ENCODE measurements at regions not wholly inside any gene's neighbourhood (a gene's known extent, or its start where the extent isn't known, plus 50 kb on each side); places are given as distances from the start of the nearest gene placed in this dataset.
"Not testable (repeated sequence)": the region's sequence is repeated elsewhere in the genome, so short reads cannot be mapped to it uniquely, and the experiment has no call there.

- DNase-seq = no peak
These were observed 107.1 kb upstream of the GSE1 start for GRCh38 chr16:85505794-85506634.

DNA sequence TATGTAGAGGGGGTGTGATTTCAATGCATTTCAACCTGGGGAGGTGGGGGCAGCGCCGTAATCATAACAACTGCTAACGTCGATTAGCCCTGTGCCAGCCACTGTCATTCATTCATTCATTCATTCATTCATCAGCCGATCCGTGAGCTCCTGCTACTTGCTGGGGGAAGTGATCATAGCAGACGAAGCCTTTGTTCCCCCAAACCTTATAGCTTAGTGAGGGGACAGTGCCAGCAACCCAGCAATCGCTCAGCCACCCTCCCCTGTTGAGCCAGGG, 106.5 kb upstream of the GSE1 start:
- no peak for DNase-seq

GRCh38 chr16:85507342-85507741, 105.8 kb upstream of the GSE1 start:
- no peak for DNase-seq

DNA sequence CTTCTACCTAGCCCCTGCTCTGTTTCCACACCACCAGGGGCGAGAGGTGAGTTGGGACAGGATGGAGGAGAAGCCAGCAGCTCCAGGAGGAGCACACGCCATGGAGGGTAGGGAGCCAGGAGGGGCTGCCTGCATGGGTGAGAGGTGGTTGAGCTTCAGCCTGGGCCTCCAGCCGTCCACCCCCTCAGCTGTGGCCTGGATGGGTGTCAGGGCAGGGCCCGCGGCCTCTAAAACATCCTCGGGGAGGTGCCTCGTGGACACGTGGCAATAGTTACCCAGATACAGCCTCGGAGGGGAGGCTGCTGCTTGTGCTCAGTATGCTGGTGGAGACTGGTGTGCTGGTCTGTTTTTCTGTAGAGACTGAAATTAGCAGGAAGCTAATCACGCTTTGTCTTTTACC, 104.7 kb upstream of the GSE1 start:
- DNase-seq = no peak

- no peak for DNase-seq
These were observed 104.1 kb upstream of the GSE1 start for GRCh38 chr16:85508993-85509392.

DNA sequence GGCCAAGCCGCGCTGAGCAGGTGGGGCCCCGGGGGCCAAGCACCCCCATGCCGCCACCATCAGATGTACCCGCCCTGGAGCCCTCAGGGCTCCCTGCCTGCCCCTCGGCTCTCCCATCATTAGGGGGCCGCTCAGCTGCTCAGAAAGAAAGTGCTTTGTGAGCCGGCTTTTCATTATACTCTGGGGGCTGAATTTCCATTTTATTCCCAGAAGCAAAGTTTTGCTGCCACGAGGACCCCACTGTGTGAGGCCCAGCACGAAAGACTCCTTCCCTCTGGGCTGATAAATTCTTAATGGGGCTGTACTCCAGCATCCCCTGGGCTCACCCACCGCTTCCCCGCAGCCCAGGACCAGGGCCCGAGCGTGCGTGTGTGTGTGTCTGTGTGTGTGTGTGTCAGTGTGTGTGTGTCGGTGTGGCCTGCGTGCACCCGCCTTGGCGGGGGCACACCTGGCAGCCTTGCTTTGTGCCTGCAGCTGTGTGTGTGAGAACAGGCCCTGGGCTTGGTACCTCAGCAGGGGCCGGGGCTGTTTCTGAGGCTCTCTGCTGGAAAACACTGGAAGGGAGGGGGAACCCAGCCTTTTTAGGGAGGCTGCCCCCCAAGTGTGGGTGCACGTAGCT, 103.0 kb upstream of the GSE1 start:
- no peak for DNase-seq

GRCh38 chr16:85511938-85512807, 100.9 kb upstream of the GSE1 start:
- no peak for DNase-seq

GRCh38 chr16:85512808-85513115, 100.4 kb upstream of the GSE1 start:
- no peak for DNase-seq

DNA sequence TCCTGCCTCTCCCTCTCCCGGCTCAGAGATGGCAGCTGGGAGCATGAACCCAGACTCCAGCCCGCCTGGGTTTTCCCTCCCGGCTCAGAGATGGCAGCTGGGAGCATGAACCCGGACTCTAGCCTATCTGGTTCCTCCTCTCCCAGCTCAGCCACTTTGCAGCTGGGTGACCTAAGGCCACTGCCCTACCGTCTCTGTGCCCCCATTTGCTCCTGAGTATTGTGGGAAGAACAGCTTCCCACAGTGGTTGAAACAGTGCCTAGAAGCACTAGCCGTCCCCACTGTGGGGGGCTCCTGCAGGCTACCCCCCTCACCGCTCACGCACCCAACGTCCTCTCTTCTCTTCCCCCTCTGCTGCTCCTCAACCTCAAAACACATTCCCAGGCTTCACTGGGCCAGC, 99.9 kb upstream of the GSE1 start:
- no peak for DNase-seq

DNA sequence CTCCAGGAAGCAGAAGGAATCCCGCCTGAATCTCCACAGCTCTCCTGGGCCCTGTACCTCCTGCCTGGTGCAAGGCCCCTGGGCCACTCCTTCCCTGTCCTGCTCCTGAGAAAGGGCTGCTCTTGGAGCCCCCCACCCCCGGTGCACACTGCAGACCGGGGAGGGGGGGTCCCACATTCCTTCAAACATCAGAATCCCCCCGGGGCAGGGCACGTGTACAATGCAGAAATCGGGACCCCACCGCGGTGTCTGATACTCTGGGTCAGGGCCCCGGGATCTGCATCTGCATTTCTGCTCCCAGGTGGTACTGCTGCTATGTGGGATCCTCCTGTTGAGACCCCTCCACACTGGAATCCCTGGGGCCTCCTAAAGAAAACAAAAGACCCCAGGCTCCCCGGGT, 99.5 kb upstream of the GSE1 start:
- no peak for DNase-seq

- DNase-seq = no peak
These were observed 98.9 kb upstream of the GSE1 start for GRCh38 chr16:85514295-85514597.

GRCh38 chr16:85514598-85515318, 98.4 kb upstream of the GSE1 start:
- DNase-seq = no peak

GRCh38 chr16:85515319-85515745, 97.8 kb upstream of the GSE1 start:
- DNase-seq = no peak

- DNase-seq = no peak
These were observed 97.2 kb upstream of the GSE1 start for GRCh38 chr16:85515830-85516397.

GRCh38 chr16:85517154-85517553, 96.0 kb upstream of the GSE1 start:
- DNase-seq = no peak

DNA sequence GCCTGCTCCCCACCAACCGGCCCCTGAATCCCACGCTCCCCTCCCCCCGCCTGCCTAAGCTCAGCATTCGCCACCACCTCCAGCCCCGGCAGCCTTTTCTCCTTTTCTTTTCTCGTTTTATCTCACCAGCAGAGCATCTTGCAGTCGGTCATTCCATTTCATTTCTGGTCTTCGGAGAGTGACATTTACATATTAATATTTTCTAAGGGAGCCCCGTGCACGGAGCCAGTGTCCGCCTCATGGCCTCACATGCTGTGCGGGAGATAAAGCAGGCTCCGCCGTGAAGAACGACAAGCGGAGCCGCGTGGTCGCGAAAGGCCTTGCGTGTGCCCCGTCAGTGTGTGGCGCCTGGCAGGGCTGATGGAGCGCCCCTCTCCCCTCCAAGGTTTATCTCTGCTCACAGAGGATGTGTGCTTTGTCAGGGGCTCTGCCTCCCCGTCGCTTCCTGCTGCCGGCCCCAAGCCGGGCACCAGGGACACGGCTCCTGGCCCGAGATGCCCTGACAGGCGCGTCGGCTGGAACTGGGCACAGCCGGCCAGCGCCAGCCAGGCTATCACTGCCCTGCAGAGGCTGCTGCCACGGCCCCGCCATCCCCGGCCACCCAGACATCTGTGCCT, 95.5 kb upstream of the GSE1 start:
- no peak for DNase-seq

DNA sequence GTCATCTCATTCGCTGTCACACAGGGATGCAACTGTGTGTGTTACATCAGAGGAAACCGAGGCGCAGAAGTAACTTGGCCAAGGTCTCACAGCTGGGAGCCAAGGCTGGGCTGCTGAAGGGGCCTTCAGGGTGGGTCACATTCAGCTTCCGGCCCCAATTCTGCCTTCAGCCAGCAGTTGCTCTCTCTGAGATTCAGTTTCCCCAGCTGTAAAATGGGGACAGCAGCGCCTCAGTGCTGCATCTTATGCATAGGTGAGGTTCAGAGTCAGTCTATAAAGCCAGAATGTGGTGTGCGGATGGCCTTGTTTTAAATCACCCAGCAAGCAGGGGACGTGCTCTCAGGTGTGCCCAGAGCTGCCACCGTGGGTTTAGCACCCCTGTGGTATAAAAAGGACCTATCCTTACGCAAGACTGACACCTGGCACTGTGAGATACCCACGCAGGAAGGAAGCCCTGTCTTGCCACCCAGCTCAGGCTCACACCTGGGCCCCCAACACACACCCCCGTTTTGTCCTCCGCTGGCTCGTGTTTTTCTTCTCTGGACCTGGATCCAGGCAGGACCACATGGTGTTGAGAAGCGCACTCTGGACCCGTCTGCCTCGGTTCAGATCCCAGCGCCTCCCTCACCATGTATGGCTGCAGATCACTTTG, 94.6 kb upstream of the GSE1 start:
- no peak for DNase-seq

GRCh38 chr16:85519050-85519440, 94.1 kb upstream of the GSE1 start:
- DNase-seq = not testable (repeated sequence)

DNA sequence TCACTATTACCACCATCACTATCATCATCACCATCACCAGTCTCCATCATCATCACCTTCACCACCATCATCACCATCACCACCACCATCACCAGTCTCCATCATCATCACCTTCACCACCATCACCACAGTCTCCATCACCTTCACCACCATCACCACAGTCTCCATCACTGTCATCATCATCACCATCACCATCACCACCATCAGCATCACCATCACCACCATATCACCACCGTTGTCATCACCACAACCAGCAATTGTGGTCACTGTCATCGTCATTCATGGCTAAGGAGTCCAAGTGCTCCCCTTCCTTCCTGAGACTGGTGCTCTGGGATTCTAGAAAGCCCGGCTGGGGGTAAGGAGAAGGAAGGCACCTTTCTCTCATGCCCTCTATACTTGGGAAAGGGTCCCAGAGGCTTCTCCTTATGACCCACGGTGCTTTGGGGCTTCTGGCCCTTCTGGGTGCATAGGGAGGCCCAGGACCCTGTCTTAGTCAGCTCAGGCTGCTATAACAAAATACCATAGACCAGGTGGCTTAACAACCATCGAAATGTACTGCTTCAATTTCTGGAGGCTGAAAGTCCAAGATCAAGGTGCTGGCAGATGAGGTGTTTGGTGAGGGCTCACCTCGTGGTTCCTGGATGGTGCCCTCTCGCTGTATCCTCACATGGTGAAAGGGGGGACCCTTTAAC, 93.4 kb upstream of the GSE1 start:
- no peak for DNase-seq

- no peak for DNase-seq
These were observed 92.1 kb upstream of the GSE1 start for GRCh38 chr16:85520853-85521521.
